GM20431 (cell line): ENCODE measurements at regions not wholly inside any gene's neighbourhood (a gene's known extent, or its start where the extent isn't known, plus 50 kb on each side); places are given as distances from the start of the nearest gene placed in this dataset.
"Not testable (repeated sequence)": the region's sequence is repeated elsewhere in the genome, so short reads cannot be mapped to it uniquely, and the experiment has no call there.

Source experiments
- in situ Hi-C: fragments of 300-500 bp; cut with MseI, MboI; formaldehyde crosslinking; loops from one replicate; pipeline ENCODE4 v1.15.0; 2020; ENCODE audit warnings: low sequenced_read_pairs; ENCODE audit not compliant: unreplicated experiment

- in situ Hi-C loops = no loop called here
These were observed 288.5 kb upstream of the TUT7 start for GRCh38 chr9:86642721-86643120.

DNA sequence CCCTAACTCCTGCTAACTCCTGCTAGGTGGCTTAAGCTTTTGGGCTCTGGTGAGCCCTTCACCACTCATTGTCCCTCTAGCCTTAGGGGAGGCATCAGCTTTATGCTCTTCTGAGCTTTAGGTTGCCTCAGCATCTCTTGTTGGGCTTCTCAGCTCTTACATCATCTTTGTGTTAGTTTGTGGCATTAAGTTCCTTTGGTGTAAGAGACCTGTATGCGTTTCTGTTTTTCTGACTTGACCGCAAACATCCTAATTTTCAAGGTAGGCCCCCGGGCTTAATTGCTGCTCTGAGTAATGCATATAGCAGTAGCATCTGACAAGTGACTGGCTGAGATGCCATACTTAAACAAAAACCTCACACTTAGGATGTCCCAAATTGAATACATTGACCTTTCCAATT, 287.8 kb upstream of the TUT7 start:
- in situ Hi-C loops = no loop called here

GRCh38 chr9:86639899-86640379, 285.7 kb upstream of the TUT7 start:
- in situ Hi-C loops = no loop called here

- in situ Hi-C loops = no loop called here
These were observed 285.1 kb upstream of the TUT7 start for GRCh38 chr9:86639287-86639686.

GRCh38 chr9:86638109-86638508, 283.9 kb upstream of the TUT7 start:
- in situ Hi-C loops = no loop called here

DNA sequence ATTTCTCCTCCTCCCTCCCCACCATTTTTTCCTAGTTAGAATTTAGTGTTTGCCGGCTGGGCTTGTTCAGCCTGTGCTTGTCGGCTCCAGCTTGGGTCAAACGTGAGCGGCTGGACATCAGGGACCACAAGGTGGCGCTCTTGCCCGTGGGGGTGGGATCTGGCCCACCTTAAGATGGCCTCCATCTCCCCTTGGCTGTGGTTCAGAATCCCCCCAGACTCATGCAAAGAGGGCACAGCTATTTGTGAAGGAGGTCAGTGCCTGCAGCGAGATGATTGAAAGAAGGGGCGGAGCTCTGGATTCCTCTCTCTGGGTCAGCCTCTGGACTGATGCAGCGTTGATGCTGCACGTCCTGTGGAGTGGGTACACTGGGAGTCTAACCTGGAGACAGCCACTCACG, 283.3 kb upstream of the TUT7 start:
- in situ Hi-C loops = no loop called here

DNA sequence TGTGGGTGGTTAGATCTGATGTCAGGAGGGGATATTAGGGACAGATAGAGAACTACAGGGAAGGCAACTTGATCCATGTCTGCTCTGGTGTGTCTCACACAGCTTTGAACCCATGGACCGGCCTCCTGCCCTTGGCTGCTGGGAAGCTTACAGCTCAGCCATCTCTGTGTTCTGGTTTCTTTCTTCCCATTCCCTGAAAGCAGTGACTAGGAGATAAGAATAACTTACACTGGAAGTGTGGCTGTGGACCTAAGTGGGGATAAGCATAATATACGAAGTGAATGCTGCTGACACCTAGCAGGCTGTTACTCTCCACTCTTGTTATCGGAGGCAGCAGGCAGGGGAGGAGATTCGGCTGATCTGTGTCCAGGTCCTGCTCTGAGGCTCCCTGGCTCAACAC, 282.3 kb upstream of the TUT7 start:
- in situ Hi-C loops = no loop called here

- in situ Hi-C loops = no loop called here
These were observed 281.8 kb upstream of the TUT7 start for GRCh38 chr9:86636038-86636437.

- in situ Hi-C loops = no loop called here
These were observed 280.3 kb upstream of the TUT7 start for GRCh38 chr9:86634501-86634900.

DNA sequence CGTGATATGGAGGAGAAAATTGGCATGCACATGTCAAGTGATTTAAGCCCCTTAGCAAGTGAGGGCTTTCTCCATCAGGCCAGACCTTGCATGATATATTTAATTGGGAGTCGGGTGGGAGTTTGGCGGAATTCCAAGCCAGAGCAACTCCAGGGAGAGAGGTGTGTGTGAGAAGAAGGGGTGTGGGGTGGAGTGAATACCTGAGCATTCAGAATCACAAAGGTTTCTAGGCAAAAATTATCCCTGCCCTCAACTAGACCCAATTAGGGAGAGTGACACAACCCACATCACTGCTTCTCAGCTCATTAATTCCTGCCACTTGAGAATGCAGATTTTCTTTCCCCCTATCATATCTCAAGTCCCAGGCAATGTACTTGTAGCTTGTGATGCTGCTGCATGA, 279.7 kb upstream of the TUT7 start:
- in situ Hi-C loops = no loop called here

DNA sequence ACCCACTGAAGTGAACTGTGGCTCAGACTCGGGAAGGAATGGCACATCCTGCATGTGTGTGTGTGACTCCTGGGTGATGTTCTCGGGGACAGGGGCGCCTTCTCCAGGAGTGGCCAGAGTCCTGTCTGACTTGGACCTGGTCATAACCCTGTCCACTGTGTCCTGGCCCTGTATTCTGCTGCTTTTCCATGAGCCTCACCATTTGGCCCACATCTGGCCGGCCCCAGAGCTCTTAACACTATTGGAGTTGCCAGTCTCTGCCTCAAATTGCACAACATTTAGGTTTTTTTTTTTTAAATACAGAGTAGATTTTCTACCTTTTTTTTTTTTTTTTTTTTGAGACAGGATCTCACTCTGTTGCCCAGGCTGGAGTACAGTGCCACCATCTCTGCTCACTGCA, 278.3 kb upstream of the TUT7 start:
- in situ Hi-C loops = no loop called here

DNA sequence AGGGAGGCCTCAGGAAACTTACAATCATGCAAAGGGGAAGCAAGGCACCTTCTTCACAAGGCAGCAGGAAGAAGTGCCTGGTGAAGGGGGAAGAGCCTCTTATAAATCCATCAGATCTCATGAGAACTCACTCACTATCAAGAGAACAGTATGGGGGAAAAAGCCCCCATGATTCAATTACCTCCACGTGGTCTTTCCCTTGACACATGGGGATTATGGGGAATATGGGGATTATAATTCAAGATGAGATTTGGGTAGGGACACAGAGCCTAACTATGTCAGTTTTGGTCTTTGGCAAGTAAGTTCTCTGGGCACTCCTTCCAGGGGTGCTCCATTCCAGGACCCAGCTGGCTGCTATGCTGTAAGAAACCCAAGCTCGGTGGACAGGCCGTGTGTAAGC, 275.3 kb upstream of the TUT7 start:
- in situ Hi-C loops = no loop called here

- in situ Hi-C loops = no loop called here
These were observed 272.6 kb upstream of the TUT7 start for GRCh38 chr9:86626802-86627201.

GRCh38 chr9:86624630-86625029, 270.4 kb upstream of the TUT7 start:
- in situ Hi-C loops = no loop called here

GRCh38 chr9:86614871-86615849, 260.9 kb upstream of the TUT7 start:
- in situ Hi-C loops = no loop called here

GRCh38 chr9:86613943-86614342, 259.7 kb upstream of the TUT7 start:
- in situ Hi-C loops = no loop called here

DNA sequence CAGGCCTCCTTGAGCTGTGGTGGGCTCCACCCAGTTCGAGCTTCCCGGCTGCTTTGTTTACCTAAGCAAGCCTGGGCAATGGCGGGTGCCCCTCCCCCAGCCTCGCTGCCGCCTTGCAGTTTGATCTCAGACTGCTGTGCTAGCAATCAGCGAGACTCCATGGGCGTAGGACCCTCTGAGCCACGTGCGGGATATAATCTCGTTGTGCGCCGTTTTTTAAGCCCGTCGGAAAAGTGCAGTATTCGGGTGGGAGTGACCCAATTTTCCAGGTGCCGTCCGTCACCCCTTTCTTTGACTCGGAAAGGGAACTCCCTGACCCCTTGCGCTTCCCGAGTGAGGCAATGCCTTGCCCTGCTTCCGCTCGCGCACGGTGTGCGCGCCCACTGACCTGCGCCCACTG, 257.3 kb upstream of the TUT7 start:
- in situ Hi-C loops = not testable (repeated sequence)

DNA sequence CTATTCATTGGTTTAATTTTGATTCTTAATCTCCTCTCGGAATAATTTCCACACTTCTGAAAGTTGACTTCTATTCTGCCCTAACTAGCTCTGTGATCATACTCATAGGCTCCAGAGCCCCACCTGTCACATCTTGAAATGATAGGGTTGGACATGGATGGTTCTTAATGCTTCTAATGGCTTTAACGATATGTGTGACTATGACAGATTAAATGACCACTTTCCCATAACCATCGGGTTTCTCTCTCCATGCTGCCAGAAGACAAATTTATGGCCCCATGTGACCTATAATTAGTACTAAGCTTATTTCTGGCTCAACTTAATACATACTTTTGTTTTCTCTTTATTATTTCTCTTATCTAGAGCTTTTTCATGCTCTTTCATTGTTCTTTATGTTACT, 251.1 kb upstream of the TUT7 start:
- in situ Hi-C loops = no loop called here

DNA sequence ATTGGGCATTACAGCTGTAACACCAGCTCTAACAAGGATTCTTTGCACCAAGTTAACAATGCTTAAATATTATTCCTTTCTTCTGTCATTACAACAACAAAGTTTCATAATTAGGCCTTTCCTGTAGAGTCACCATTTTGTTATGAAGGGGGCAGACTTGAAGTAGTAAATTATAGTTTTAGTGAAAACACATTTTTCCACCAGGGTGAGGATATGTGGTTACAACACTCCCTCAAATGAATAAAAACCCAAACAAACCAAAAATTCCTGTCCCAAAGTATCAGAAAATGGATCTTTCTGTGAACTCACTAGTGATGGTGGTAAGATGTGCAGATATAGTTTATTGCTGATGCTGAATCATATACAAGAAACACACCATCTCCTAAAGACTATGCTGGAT, 250.5 kb upstream of the TUT7 start:
- in situ Hi-C loops = no loop called here

DNA sequence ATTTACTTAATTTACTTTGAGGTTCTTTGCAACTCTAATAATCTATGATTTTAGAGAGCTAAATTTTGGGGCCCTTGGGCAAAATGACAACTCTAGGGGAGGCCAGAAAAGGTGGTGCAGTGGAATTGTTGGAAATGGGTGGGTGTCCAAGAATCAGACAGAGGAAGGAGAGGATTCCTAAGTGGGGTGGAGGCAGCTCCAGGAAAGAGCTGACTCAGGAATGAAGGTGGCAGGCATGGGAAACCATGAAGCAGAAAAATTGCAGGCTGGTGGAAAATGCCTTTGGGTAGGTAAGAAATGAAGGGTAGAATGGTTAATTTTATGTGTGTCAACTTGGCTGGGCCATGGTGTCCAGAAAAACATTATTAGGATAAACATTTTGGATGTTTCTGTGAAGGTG, 248.5 kb upstream of the TUT7 start:
- in situ Hi-C loops = no loop called here

DNA sequence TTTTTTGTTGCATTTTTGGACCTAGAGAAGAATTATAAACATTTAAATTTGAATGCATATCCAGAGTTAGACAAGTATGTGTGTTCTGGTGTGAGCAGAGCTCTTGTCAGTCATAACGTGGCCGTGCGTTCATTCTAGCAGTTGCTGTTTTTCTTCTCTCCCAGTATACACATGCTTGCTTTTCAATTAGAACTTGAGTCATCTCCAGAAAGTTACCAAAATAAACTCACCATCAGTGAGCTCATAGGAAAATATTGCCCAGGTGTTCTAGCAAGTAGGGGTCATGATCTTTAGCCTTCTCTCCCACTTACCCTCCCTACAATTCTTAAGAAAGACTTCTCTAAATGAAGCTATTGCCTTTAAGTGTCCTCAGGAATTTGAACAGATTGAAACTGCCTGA, 247.5 kb upstream of the TUT7 start:
- in situ Hi-C loops = no loop called here

DNA sequence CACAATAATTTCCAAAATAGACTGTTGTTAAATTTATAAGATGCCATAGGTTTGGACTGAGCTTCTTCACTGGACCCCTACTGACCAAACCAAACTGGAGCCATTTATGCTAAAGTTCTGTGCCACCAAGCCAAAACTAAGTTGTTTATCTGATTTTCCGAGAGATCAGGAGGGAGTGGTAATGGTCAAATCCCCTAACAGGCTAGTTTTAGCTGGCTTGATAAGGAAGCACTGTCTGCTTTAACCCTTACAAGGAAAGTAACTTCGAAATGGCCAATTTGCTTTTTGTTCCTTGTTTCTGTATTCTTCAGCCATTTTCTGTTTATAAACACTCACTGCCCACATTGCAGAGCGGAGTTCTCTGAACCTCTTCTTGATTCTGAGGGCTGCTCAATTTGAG, 246.8 kb upstream of the TUT7 start:
- in situ Hi-C loops = no loop called here
